ENCODE measurements at regions not wholly inside any gene's neighbourhood (a gene's known extent, or its start where the extent isn't known, plus 50 kb on each side); places are given as distances from the start of the nearest gene placed in this dataset.

- TF ChIP-seq, protein P1, sequence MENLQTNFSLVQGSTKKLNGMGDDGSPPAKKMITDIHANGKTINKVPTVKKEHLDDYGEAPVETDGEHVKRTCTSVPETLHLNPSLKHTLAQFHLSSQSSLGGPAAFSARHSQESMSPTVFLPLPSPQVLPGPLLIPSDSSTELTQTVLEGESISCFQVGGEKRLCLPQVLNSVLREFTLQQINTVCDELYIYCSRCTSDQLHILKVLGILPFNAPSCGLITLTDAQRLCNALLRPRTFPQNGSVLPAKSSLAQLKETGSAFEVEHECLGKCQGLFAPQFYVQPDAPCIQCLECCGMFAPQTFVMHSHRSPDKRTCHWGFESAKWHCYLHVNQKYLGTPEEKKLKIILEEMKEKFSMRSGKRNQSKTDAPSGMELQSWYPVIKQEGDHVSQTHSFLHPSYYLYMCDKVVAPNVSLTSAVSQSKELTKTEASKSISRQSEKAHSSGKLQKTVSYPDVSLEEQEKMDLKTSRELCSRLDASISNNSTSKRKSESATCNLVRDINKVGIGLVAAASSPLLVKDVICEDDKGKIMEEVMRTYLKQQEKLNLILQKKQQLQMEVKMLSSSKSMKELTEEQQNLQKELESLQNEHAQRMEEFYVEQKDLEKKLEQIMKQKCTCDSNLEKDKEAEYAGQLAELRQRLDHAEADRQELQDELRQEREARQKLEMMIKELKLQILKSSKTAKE (IDR thresholded peaks at IDR 0.05; ENCODE audit: low read depth, poor library complexity, severe bottlenecking): no peak
- TF ChIP-seq, protein P2, sequence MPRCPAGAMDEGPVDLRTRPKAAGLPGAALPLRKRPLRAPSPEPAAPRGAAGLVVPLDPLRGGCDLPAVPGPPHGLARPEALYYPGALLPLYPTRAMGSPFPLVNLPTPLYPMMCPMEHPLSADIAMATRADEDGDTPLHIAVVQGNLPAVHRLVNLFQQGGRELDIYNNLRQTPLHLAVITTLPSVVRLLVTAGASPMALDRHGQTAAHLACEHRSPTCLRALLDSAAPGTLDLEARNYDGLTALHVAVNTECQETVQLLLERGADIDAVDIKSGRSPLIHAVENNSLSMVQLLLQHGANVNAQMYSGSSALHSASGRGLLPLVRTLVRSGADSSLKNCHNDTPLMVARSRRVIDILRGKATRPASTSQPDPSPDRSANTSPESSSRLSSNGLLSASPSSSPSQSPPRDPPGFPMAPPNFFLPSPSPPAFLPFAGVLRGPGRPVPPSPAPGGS (IDR thresholded peaks at IDR 0.05; ENCODE audit: borderline replicate concordance, insufficient read depth, low read depth, low read length, poor library complexity, severe bottlenecking): no peak
- TF ChIP-seq SREBF1 (IDR thresholded peaks at IDR 0.05; ENCODE audit: low read length): no peak
- TF ChIP-seq CHD1 (IDR thresholded peaks at IDR 0.05; ENCODE audit: low read depth, low read length): no peak
- TF ChIP-seq ESRRA (IDR thresholded peaks at IDR 0.05; ENCODE audit: low read length): no peak
- TF ChIP-seq ATF3 (IDR thresholded peaks at IDR 0.05; ENCODE audit: borderline replicate concordance, extremely low read depth, low read depth, low read length): no peak
- TF ChIP-seq HDAC6 (IDR thresholded peaks at IDR 0.05; ENCODE audit: unreplicated experiment): no peak
- no peak for TF ChIP-seq MEF2B (IDR thresholded peaks at IDR 0.05; ENCODE audit: partially characterized antibody, poor library complexity, severe bottlenecking)
- TF ChIP-seq PKNOX1 (IDR thresholded peaks at IDR 0.05): no peak
Observed at GRCh38 chr12:69030321-69030720, 97.3 kb upstream of the CPM start (continued).
